ENCODE measurements at regions not wholly inside any gene's neighbourhood (a gene's known extent, or its start where the extent isn't known, plus 50 kb on each side); places are given as distances from the start of the nearest gene placed in this dataset.

GRCh38 chr20:40495956-40496355 is 193.1 kb downstream of the MAFB start:
- H3K36me3 ChIP-seq: no peaks in the 10 kb centered on the region
- peaks cover 0 to 5% (median 0%) of the 10 kb centered on the region in 4 donors for H3K4me1 ChIP-seq
- TF ChIP-seq POLR2A (IDR thresholded peaks at IDR 0.05): no peak
- TF ChIP-seq EP300 (IDR thresholded peaks at IDR 0.05): no peak
- TF ChIP-seq POLR2AphosphoS5 (IDR thresholded peaks at IDR 0.05): no peak
- TF ChIP-seq CTCF (IDR thresholded peaks at IDR 0.05): no peak
- intact Hi-C loops (cut with DNase I): no loop called here
- DNase-seq: no peak
- no peaks in the 10 kb centered on the region for H3K27me3 ChIP-seq
- WGBS, 2 donors: 85 to 88% methylated on average over 4 of the region's 4 CpGs
- H3K9me3 ChIP-seq: no peaks in the 10 kb centered on the region
- H3K4me3 ChIP-seq: no peak overlapping the region
- H3K27ac ChIP-seq: no peak overlapping the region

GRCh38 chr20:40494248-40494647 is 194.8 kb downstream of the MAFB start:
- Histone ChIP-seq H3K4me3 (no peak overlapping the region), H3K27me3 (no peaks in the 10 kb centered on the region), H3K36me3 (no peaks in the 10 kb centered on the region), H3K4me1 (peaks cover 0 to 5% (median 0%) of the 10 kb centered on the region in 4 donors), H3K9me3 (no peaks in the 10 kb centered on the region), H3K27ac (peak overlapping the region in 1 of 4 donors; percentile 32)
- TF ChIP-seq POLR2A (IDR thresholded peaks at IDR 0.05) (no peak), EP300 (IDR thresholded peaks at IDR 0.05) (peak in 1 of 4 donors; percentile 38), POLR2AphosphoS5 (IDR thresholded peaks at IDR 0.05) (peak in 1 of 4 donors; percentile 44)
- 77 to 80% methylated on average over 3 of the region's 3 CpGs for WGBS, 2 donors
- peak; percentile 75 for DNase-seq
- intact Hi-C loops (cut with DNase I): no loop called here

- Histone ChIP-seq H3K36me3 (no peaks in the 10 kb centered on the region), H3K4me3 (no peak overlapping the region), H3K4me1 (peaks cover 0 to 5% (median 0%) of the 10 kb centered on the region in 4 donors), H3K27me3 (no peaks in the 10 kb centered on the region), H3K9me3 (no peaks in the 10 kb centered on the region), H3K27ac (peak overlapping the region in 1 of 4 donors; percentile 18)
- no peak for DNase-seq
- intact Hi-C loops (cut with DNase I): no loop called here
- TF ChIP-seq POLR2A (IDR thresholded peaks at IDR 0.05) (no peak), CTCF (IDR thresholded peaks at IDR 0.05) (no peak), EP300 (IDR thresholded peaks at IDR 0.05) (no peak), POLR2AphosphoS5 (IDR thresholded peaks at IDR 0.05) (no peak)
- 86 to 87% methylated on average over 3 of the region's 3 CpGs for WGBS, 2 donors
These were observed 195.5 kb downstream of the MAFB start for GRCh38 chr20:40493549-40493948.

GRCh38 chr20:40493071-40493470 is 196.0 kb downstream of the MAFB start:
- no peak for TF ChIP-seq POLR2AphosphoS5 (IDR thresholded peaks at IDR 0.05)
- TF ChIP-seq POLR2A (IDR thresholded peaks at IDR 0.05): no peak
- no peak for TF ChIP-seq CTCF (IDR thresholded peaks at IDR 0.05)
- no peak for TF ChIP-seq EP300 (IDR thresholded peaks at IDR 0.05)
- H3K27ac ChIP-seq: no peak overlapping the region
- peaks cover 0 to 5% (median 0%) of the 10 kb centered on the region in 4 donors for H3K4me1 ChIP-seq
- H3K36me3 ChIP-seq: no peaks in the 10 kb centered on the region
- no peaks in the 10 kb centered on the region for H3K27me3 ChIP-seq
- intact Hi-C loops (cut with DNase I): no loop called here
- H3K4me3 ChIP-seq: no peak overlapping the region
- DNase-seq: peak; percentile 82
- H3K9me3 ChIP-seq: no peaks in the 10 kb centered on the region
- 10 to 34% methylated on average over 4 of the region's 4 CpGs for WGBS, 2 donors

- Histone ChIP-seq H3K27ac (no peak overlapping the region), H3K4me1 (peaks cover 0 to 5% (median 0%) of the 10 kb centered on the region in 4 donors), H3K36me3 (no peaks in the 10 kb centered on the region), H3K4me3 (no peak overlapping the region), H3K9me3 (no peaks in the 10 kb centered on the region), H3K27me3 (no peaks in the 10 kb centered on the region)
- TF ChIP-seq EP300 (IDR thresholded peaks at IDR 0.05): no peak
- TF ChIP-seq CTCF (IDR thresholded peaks at IDR 0.05): no peak
- no peak for TF ChIP-seq POLR2AphosphoS5 (IDR thresholded peaks at IDR 0.05)
- no peak for TF ChIP-seq POLR2A (IDR thresholded peaks at IDR 0.05)
- DNase-seq: no peak
- 45 to 62% methylated on average over 5 of the region's 5 CpGs for WGBS, 2 donors
- intact Hi-C loops (cut with DNase I): no loop called here
These were observed 197.9 kb downstream of the MAFB start for GRCh38 chr20:40491009-40491590.

Measured in sigmoid colon (tissue), 6 donors.